GM21528 (cell line): ENCODE measurements at regions not wholly inside any gene's neighbourhood (a gene's known extent, or its start where the extent isn't known, plus 50 kb on each side); places are given as distances from the start of the nearest gene placed in this dataset.

Experiments
- ATAC-seq: cut with Tn5 transposase; IDR thresholded peaks from one replicate; pipeline ENCODE4 v1.9.1; 2021; ENCODE audit warnings: mild to moderate bottlenecking, moderate library complexity; ENCODE audit not compliant: unreplicated experiment, low FRiP score

DNA sequence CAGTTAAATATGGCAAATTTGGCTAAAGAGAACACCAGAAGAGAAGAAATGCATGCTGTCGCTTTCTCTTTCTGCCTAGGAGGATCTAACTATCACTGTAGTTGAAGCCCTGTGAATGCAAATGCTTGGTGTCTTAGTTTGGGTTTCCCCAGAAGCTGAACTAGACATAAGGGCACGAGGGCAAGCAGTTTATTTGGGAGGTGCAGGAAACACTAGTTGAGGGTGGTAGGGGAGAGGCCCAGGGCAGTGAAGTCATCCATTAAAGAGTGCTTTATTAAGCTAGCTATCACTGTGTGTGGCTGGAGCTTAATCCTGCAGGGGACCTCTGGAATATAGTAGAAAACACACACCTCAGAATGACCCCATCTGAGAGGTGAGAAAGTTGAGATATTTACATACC is 639.8 kb upstream of the ZEB2 start:
- ATAC-seq: no peak

DNA sequence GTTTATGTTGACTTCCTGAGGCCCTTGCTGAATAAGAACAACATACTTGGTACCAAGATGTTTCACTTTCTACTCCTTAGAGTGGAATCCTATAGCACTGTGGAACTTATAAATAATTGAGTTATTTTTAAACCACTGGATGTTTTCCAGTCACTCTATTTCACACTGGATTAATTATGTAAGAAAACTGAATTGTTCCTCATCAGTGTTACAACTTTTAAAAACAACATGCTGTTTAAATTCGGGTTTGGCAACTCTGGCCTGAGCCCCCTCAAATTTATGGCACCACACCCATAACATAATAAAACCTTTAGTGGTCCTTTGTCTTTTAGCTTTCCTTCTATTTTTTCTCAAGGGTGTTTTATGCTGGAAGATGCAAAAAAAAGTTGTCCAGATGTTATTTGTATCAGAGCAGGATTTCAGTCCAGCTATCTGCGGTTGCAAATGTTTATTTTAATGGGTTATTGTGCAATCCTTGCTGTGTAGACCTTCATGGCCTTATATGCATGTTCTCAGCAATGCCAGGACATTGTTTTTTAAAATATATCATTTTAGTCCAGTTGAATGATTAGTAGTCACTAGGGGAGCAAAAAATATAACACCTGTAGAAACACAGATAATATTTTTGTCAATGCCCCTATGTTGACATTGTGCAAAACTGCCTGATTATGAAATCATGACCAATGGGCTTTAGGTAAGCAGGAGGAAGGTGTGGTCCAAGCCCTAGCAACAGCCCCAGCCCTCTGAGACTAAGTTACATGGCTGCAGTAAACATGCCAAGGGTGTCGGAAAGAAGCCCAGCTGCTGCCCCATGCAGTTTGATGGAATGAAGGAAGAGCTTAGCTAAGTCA is 638.0 kb upstream of the ZEB2 start:
- ATAC-seq: no peak

DNA sequence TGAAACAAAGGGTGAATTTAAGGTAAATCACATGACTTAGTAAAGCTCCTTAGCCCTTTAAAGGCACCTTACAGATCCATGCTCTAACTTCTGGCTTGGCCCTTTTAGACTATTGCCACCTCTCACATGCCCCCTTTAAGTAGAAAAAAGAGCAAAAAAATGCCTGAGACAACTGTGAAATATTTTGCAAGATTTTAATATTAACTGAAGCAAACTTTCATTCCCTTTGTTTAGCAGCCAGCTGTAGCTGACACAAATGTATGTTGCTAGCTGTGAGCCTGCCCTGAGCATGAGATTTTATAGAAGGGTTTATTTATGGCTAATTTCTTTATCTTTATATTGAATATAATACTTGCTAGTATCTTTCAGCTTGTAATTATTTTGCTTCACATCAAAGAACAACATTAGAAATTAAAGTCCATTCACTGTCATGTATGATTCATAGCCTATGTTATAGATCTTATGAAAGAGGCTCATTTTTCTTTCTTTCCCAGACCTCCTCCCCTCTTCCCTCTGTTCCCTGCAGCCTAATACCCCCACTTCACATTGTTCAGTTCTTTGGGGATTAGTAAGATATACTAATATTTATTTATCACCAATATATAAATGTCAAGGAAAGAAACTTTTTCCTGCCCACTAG is 637.2 kb upstream of the ZEB2 start:
- ATAC-seq: no peak

DNA sequence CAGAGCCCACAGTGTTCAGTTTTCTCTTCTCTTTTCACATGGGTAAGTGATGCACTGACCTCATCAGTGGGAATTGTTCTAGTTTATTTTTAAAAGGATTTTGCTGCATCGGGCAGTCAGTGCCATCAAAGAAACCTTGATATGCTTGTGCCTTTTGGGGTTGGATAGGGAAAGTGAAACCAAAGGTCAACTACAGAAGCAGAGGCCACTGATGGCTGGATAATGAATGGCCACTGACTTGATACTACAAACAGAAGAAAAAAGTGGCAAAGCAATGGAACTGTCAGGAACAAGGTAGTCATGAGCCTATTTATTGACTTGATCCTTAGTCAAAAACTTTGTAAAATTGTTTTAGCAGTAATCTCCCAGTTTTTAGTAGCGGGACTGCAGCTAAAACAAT is 636.3 kb upstream of the ZEB2 start:
- ATAC-seq: no peak

DNA sequence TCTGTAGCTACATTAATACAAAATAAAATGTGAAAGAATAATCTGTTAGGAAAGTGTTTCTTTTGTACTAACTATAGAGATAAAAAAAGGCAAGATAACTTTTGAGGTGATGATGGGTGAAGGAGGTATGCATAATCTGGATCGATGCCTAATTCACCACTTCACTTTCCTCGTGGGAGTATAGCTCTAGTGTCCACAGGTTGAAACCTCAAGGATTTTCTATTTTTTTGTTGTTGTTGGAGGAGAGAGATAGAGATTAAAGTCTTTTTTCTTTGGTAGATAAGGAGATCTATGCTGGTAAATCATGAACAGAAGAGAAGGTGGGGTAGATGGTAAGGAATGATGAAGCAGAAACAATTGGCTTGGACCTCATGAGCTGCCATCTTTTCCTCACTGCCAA is 635.3 kb upstream of the ZEB2 start:
- no peak for ATAC-seq

DNA sequence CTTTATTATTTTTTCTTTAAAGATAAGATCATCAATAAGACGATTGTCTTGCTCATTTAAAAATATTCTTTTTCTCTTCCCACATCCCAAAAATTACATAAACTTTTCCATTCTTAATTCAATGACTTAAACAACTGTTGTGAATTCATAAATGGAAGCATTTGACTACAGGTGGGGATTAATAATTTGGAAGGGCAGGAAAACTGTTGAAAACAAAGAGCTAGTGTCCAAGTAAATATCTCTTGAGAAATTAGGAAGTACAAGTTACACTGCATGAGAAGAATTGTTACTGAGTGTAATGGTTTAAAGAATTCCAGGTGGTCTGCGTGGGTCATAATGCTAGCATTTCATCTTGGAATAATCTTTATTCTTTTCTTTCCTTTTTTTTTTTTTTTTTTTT is 634.8 kb upstream of the ZEB2 start:
- ATAC-seq: no peak

DNA sequence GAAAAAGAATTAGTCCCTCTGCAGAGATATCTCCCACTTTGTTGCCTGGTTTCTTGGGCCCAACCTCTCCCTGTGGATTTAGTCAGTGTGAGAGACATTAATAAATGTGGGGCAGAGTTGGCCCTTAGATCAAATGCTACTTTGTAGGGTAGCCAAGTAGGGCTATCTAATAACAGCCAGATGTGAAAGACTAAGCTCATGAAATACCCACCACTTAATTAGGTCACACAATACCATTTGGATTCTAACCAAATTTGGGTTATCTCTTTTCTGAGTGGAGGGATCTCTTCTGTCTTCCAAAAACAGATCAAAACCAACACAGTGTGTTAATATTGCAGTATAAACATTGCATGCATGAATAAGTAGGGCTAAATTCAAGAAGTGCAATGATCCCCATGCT is 626.8 kb upstream of the ZEB2 start:
- ATAC-seq: no peak

DNA sequence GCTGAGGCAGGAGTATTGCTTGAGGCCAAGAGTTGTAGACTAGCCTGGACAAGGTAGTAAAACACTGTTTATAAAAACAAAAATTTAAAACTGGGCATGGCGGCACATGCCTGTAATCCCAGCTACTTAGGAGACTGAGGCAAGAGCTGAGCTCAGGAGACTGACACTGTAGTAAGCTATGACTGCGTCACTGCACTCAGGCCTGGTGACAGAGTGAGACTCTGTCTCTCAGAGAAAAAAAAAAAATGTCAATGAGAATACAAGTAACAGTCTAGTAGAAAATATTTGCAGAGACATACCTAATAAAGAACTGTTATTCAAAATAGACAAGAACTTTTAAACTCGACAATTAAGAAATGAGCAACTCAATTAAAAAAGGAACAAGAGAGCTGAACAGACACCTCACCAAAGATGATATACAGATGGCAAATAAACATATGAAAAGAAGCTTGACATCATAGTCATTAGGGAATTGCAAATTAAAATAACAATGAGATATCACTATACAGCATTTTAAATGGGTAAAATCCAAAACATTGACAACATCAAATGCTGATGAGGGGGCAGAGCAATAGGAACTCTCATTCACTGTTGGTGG is 624.3 kb upstream of the ZEB2 start:
- no peak for ATAC-seq

DNA sequence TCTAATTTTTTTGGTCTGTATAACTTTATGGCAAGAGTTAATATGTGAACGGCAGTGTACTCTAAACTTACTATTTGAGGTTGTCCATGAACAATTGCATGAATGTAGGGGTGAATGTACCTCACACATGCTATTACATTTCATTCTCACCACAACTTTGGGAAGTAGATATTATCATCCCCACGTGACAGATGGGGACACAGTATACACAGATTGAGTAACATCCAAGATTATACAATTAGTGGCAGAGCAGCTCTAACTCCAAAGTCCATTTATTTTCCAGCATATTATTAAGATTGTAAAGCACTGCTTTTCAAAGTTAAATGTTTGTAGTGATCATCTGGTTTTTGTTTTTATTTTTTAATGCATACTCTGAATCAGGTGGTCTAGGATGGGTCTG is 622.1 kb upstream of the ZEB2 start:
- ATAC-seq: no peak

DNA sequence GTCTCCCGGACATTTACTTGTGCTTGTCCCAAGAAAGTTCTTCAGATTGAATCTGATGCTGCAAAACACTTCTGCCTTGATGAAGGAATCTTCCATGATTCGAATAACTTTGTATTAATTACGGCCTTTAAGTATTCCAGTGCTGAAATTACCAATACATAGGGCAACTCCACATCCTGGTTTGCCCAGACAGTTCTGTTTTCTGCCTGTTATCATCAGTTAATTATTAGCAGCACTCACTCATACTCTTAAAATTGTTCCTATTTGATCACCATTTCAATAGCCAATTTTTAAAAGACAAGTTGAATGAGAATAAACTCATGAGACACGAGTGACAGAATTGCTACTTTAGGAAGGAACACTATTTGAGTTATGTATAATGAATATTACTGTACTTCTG is 620.7 kb upstream of the ZEB2 start:
- ATAC-seq: no peak

DNA sequence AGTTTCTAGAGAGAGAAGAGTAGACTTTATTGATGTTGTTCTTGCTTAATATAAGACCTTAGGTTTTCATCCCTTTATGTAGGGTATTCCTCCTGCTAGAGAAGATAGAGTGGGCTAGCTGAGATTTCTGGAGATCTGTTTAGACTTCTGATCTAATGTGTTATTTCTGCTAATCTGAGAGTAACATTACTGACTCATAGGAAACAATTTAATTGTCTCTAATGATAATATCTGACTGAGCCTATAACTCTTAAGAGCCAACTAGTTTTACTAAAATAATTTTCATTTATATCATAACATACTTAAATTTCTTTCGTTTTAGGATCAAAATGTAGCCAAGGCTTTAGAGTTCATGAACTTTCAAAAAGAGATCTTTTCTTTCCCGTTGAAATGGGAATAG is 618.7 kb upstream of the ZEB2 start:
- no peak for ATAC-seq

DNA sequence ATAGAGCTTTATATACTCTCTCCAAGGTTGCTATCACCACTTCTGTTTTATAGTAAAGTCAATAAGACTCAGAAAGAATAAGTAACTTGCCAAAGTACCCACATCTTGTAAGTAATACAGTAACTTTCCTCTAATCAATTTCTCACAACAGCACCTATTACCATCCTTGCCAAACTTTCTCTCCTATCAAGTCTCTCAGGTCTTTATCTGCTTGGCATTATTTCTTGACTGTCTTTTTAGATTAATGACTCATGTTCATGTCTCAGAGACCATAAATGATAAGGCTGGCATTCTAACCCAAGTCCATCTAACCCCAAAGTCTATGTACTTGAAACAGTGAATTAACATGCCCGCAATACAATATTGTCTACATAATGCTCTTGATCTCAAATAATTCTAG is 618.0 kb upstream of the ZEB2 start:
- no peak for ATAC-seq

DNA sequence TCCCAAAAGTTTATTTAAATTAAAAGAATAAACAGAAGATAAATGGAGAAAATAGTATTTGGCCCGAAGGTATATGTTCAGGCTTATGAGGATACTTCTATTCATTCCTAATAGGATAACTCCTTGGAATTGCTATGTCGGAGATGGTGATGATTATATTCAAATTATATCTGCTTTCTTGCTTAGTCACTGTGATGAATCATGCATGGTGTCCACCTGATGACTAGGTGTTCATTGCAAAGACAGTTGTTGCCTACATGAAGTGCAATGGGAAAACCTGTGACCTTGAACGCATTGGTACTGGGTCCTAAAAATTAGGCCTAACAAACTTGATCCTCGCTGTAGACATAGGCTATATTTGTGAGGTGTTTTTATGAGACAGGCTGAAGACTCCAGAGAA is 617.3 kb upstream of the ZEB2 start:
- no peak for ATAC-seq

DNA sequence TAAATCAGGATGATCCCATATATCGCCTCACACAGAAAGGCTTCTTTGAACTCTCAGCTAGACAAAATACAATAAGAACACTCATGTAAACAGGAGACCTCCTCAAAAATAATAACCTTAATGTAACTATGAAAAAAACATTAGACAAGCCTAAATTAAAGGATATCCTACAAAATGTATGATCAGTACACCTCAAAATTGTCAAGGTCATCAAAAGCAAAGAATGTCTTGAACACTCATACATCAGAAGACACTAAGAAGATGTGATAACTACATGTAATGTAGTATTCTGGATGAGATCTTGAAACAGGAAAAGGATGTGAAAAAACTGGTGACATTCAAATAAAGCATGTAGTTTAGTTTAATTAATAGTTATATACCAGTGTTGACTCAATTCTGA is 616.8 kb upstream of the ZEB2 start:
- ATAC-seq: no peak

DNA sequence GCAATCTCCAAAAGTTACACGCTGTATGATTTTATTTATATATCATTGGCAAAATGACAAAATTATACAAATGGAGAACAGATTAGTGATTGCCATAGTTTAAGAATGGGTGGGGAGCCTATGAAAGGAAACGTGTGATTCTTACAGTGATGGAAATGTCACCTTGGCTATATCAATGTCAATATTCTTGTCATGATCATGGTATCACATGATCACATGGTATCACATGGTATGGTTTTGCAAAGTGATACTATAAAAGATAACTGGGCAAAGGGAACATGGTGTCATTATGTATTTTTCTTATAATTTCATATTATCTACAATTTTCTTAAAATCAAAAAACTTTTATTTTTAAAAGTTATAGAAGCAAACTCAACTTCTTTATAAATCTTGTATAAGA is 606.2 kb upstream of the ZEB2 start:
- ATAC-seq: no peak

DNA sequence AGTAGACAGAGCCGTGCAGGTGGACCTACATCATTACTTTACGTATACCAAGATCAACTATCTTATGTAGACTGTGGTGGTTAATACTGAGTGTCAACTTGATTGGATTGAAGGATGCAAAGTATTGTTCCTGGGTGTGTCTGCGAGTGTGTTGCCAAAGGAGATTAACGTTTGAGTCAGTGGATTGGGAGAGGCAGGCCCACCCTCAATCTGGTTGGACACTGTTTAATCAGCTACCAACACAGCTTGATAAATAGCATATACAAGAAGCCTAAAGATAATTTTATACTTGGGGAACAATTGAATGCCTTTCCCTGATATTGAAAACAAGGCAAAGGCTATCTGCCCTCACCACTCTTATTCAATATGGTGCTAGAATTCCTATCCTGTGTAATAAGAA is 604.2 kb upstream of the ZEB2 start:
- no peak for ATAC-seq

DNA sequence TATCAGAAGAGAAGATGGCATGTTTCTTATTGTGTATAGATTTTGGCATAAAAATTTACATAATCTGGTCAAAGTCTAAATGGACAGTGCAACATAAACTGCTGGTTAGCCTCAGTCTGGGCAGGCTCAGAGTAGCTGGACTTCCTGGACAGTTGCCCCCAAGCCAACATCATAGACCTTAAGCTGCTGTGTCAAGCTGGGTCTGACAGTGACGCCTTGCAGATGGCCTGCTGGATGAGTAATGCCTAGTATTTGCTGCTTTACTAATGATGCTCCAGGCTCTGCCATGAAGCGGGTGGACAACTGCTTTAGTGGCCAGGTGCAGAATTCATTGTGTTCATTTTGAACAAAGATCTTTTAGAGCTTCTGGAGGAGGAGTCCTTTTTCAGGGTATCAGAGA is 603.7 kb upstream of the ZEB2 start:
- ATAC-seq: no peak

DNA sequence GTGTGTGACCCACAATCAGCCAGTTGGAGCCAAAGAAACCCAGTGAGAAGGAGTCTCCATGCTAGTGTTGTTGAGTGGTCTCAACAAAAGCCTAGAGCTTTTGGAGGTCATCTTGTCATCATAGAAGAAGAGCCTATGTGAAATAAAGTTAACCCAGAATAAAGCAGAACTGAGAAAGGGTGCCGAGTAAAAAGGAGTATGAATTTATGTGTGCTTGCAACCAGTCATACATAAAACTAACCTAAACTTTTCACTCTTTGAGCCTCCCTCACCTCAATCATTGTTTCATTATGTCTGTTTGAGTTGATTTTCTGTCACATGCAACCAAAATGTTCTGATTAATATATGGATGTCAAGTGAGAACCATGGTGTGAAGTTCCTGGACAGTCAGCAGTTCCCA is 599.3 kb upstream of the ZEB2 start:
- peak; percentile 75 for ATAC-seq

DNA sequence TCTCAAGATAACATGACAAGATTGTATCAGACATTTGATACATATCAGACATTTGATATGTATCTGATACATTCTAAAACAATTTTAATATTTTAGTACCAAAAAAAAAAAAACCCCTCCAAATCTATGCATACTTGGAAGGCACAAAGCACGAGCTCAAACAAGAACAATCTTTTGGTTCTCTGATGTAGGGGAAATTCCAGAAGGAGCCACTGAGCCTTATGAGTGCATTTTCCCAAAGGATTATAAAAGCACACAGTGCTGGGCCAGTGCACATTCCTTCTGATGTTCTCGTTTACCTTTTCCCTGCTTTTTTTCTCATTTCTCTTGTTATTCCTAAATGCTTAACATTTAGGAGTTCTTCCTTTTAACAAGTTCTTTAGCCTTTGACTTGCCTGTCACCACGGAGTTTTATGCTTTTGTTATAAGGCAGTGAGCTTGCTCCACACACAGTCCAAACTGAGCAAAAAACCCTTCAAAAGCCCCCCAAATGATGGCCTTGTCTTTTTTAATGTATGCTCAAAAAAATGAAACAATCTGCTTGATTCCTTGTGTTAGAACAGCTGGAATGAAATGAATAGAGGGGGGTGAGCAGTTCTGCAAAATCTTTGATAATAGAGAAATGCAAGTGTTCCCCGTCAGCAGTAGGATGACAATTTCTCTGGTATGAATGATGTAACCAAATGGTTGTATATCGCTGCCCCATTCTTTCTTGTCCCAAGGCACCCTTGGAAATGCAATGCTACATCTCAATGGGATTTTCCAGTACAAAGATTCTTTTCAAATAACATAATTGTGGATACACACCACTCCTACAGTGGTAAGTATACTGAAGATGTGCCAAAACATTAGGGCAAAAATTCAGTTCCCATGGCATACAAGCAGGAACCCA is 597.2 kb upstream of the ZEB2 start:
- ATAC-seq: no peak

DNA sequence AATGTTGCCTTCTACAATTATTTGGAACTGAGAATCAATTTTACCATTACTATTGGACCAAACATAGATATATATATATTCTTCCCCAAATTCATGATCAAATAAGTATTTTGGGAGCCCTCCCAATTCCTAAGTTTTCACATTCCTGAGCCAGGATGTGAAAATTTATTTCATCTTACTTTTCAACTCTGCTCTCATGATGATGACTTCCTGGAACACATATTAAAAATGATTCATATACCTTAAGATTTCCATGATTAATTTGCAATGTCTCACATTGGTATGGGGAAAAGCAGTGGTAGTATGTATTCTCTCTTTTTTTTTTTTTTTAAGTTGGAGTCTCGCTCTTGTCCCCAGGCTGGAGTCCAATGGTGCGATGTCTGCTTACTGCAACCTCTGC is 596.1 kb upstream of the ZEB2 start:
- ATAC-seq: no peak

DNA sequence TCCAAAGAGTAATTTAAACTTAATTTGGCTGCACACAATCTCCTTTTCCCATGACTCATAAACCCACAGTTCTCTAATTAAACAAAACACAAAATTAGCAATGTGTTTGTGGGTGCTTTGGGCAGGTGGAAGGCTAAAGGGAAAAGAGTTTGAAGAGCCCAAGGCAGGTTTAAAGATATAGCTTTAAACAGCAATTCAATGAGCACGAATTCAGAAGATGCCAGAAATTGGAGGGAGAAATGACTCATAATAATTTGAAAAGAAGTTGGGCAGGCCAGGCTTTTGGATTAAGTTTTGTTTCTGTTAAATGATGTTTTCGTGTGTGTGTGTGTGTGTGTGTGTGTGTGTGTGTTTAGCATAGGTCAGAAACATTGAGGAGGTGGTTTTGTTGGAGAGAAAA is 594.8 kb upstream of the ZEB2 start:
- no peak for ATAC-seq
